ENCODE measurements at regions not wholly inside any gene's neighbourhood (a gene's known extent, or its start where the extent isn't known, plus 50 kb on each side); places are given as distances from the start of the nearest gene placed in this dataset.
"Not testable (repeated sequence)": the region's sequence is repeated elsewhere in the genome, so short reads cannot be mapped to it uniquely, and the experiment has no call there.

- DNase-seq (ENCODE audit: low read depth), result peak; percentile 72
These were observed 1167.9 kb downstream of the DSC3 start for GRCh38 chr18:29874519-29875098.

GRCh38 chr18:29873211-29873610 lies 1169.3 kb downstream of the DSC3 start:
- no peak for DNase-seq (ENCODE audit: low read depth)

GRCh38 chr18:29871246-29871645 lies 1171.3 kb downstream of the DSC3 start:
- DNase-seq (ENCODE audit: low read depth), result no peak

GRCh38 chr18:29862824-29863223 lies 1179.7 kb downstream of the DSC3 start:
- no peak for DNase-seq (ENCODE audit: low read depth)

- DNase-seq (ENCODE audit: low read depth), result no peak
These were observed 1186.9 kb downstream of the DSC3 start for GRCh38 chr18:29855637-29856036.

- DNase-seq (ENCODE audit: low read depth), result peak; percentile 53
These were observed 1189.4 kb downstream of the DSC3 start for GRCh38 chr18:29853126-29853525.

- DNase-seq (ENCODE audit: low read depth), result peak; percentile 25
These were observed 1193.4 kb downstream of the DSC3 start for GRCh38 chr18:29849144-29849543.

GRCh38 chr18:29841631-29842030 lies 1200.9 kb downstream of the DSC3 start:
- peak; percentile 41 for DNase-seq (ENCODE audit: low read depth)

GRCh38 chr18:29840089-29840488 lies 1202.5 kb downstream of the DSC3 start:
- peak; percentile 92 for DNase-seq (ENCODE audit: low read depth)

- not testable (repeated sequence) for DNase-seq (ENCODE audit: low read depth)
These were observed 1203.6 kb downstream of the DSC3 start for GRCh38 chr18:29838961-29839360.

- peak; percentile 34 for DNase-seq (ENCODE audit: low read depth)
These were observed 1204.0 kb downstream of the DSC3 start for GRCh38 chr18:29838556-29838955.

- DNase-seq (ENCODE audit: low read depth), result no peak
These were observed 1218.9 kb downstream of the DSC3 start for GRCh38 chr18:29823671-29824070.

GRCh38 chr18:29821544-29821943 lies 1221.0 kb downstream of the DSC3 start:
- DNase-seq (ENCODE audit: low read depth), result no peak

- no peak for DNase-seq (ENCODE audit: low read depth)
These were observed 1231.0 kb downstream of the DSC3 start for GRCh38 chr18:29811519-29811918.

GRCh38 chr18:29780816-29781215 lies 1261.7 kb downstream of the DSC3 start:
- no peak for DNase-seq (ENCODE audit: low read depth)

- peak; percentile 39 for DNase-seq (ENCODE audit: low read depth)
These were observed 1263.4 kb downstream of the DSC3 start for GRCh38 chr18:29779096-29779495.

- DNase-seq (ENCODE audit: low read depth), result peak; percentile 19
These were observed 1289.2 kb downstream of the DSC3 start for GRCh38 chr18:29753379-29753778.

GRCh38 chr18:29749704-29750103 lies 1292.8 kb downstream of the DSC3 start:
- peak; percentile 70 for DNase-seq (ENCODE audit: low read depth)

- DNase-seq (ENCODE audit: low read depth), result no peak
These were observed 1301.1 kb downstream of the DSC3 start for GRCh38 chr18:29741461-29741860.

- DNase-seq (ENCODE audit: low read depth), result no peak
These were observed 1304.9 kb downstream of the DSC3 start for GRCh38 chr18:29737620-29738019.

GRCh38 chr18:29737190-29737589 lies 1305.4 kb downstream of the DSC3 start:
- DNase-seq (ENCODE audit: low read depth), result no peak

GRCh38 chr18:29730073-29730472 lies 1312.5 kb downstream of the DSC3 start:
- no peak for DNase-seq (ENCODE audit: low read depth)

GRCh38 chr18:29726646-29727045 lies 1315.9 kb downstream of the DSC3 start:
- DNase-seq (ENCODE audit: low read depth), result no peak

GRCh38 chr18:29723486-29723885 lies 1319.1 kb downstream of the DSC3 start:
- not testable (repeated sequence) for DNase-seq (ENCODE audit: low read depth)
